H1 (cell line): ENCODE measurements at regions not wholly inside any gene's neighbourhood (a gene's known extent, or its start where the extent isn't known, plus 50 kb on each side); places are given as distances from the start of the nearest gene placed in this dataset.

Experiments
- CTCF ChIP-seq, 3 experiments: IDR thresholded peaks; 1 replicate in 2 of 3; 2 replicates in 1 of 3; pipeline versions ENCODE4 v1.5.1 to v1.6.1; 2011; ENCODE audit warnings: low read length in 3 of 3, mild to moderate bottlenecking in 3 of 3, inconsistent platforms in 2 of 3, low read depth in 1 of 3, moderate library complexity in 1 of 3; ENCODE audit not compliant: insufficient read depth in 1 of 3; ENCODE audit errors: control extremely low read depth in 1 of 3
- EGR1 ChIP-seq: IDR thresholded peaks from 2 replicates; pipeline ENCODE4 v1.6.1; 2011; ENCODE audit warnings: low read depth, low read length, borderline replicate concordance
- HDAC6 ChIP-seq: IDR thresholded peaks from one replicate; pipeline ENCODE4 v1.7.1; 2012; ENCODE audit warnings: low read depth, mild to moderate bottlenecking, inconsistent platforms, low read length, moderate library complexity
- JUN ChIP-seq: IDR thresholded peaks from 2 replicates; pipeline ENCODE4 v1.6.1; 2011; ENCODE audit warnings: low read depth, mild to moderate bottlenecking, improper control_type of control experiment, low read length
- POLR2A ChIP-seq, 2 experiments: IDR thresholded peaks; 1 replicate in 1 of 2; 2 replicates in 1 of 2; pipeline ENCODE4 v1.6.1; 2011; ENCODE audit warnings: low read depth in 2 of 2, low read length in 2 of 2, mild to moderate bottlenecking in 2 of 2; ENCODE audit errors: control extremely low read depth in 1 of 2
- POLR2AphosphoS5 ChIP-seq: IDR thresholded peaks from 2 replicates; pipeline ENCODE4 v1.6.1; 2011; ENCODE audit warnings: low read depth, low read length
- YY1 ChIP-seq: IDR thresholded peaks from 2 replicates; pipeline ENCODE4 v1.6.1; 2011; ENCODE audit warnings: low read depth, mild to moderate bottlenecking, low read length

GRCh38 chrX:79443121-79443520, 76.0 kb upstream of the ITM2A start:
- TF ChIP-seq YY1 (no peak), CTCF (IDR thresholded peaks at IDR 0.05; ENCODE audit: control extremely low read depth in 1 of 3, insufficient read depth in 1 of 3, low read depth in 1 of 3, low read length in 3 of 3) (no peak), POLR2A (IDR thresholded peaks at IDR 0.05; ENCODE audit: control extremely low read depth in 1 of 2, low read depth in 2 of 2, low read length in 2 of 2) (no peak), EGR1 (no peak), POLR2AphosphoS5 (no peak), JUN (no peak), HDAC6 (no peak)
